Mesothelial cell of epicardium (in vitro differentiated cells): ENCODE measurements at regions not wholly inside any gene's neighbourhood (a gene's known extent, or its start where the extent isn't known, plus 50 kb on each side); places are given as distances from the start of the nearest gene placed in this dataset.

ENCODE experiments used
- DNase-seq, 2 experiments: peaks; one replicate each; pipeline ENCODE4 v3.0.0; 2021; ENCODE audit warnings: low spot score in 2 of 2; ENCODE audit not compliant: unreplicated experiment in 2 of 2
- H3K27ac Mint-ChIP-seq: 2 replicates; pipeline ENCODE4 v1.8.0; 2021; ENCODE audit warnings: mixed read lengths
- H3K27me3 Mint-ChIP-seq: 2 replicates; pipeline ENCODE4 v1.8.0; 2021; ENCODE audit warnings: low read depth, mixed read lengths
- H3K36me3 Mint-ChIP-seq: 2 replicates; pipeline ENCODE4 v1.8.0; 2021; ENCODE audit warnings: mixed read lengths
- H3K4me1 Mint-ChIP-seq: 2 replicates; pipeline ENCODE4 v1.8.0; 2021; ENCODE audit warnings: mixed read lengths
- H3K4me3 Mint-ChIP-seq: 2 replicates; pipeline ENCODE4 v1.8.0; 2021; ENCODE audit warnings: mild to moderate bottlenecking, moderate library complexity, mixed read lengths
- H3K9me3 Mint-ChIP-seq: 2 replicates; pipeline ENCODE4 v1.8.0; 2021; ENCODE audit warnings: mixed read lengths
- CTCF ChIP-seq: fragments of 200-600 bp; sonication (generic); IDR thresholded peaks from one replicate; pipeline ENCODE4 v1.5.0; 2021; ENCODE audit warnings: antibody characterized with exemption; ENCODE audit not compliant: unreplicated experiment

GRCh38 chr9:118367383-118367782 lies 663.2 kb downstream of the TLR4 start:
- no peak overlapping the region for H3K4me3 Mint-ChIP-seq
- H3K36me3 Mint-ChIP-seq, result no peaks in the 10 kb centered on the region
- TF ChIP-seq CTCF, result no peak
- peaks cover 3% of the 10 kb centered on the region for H3K9me3 Mint-ChIP-seq
- no peak overlapping the region for H3K27ac Mint-ChIP-seq
- H3K4me1 Mint-ChIP-seq, result no peaks in the 10 kb centered on the region
- peaks cover 1% of the 10 kb centered on the region for H3K27me3 Mint-ChIP-seq
- DNase-seq, result no peak

- no peaks in the 10 kb centered on the region for H3K36me3 Mint-ChIP-seq
- no peak overlapping the region for H3K27ac Mint-ChIP-seq
These were observed 680.4 kb downstream of the TLR4 start for GRCh38 chr9:118384531-118385100.

GRCh38 chr9:118395415-118395814 lies 691.2 kb downstream of the TLR4 start:
- Mint-ChIP-seq H3K27me3 (peaks cover 7% of the 10 kb centered on the region), H3K4me1 (no peaks in the 10 kb centered on the region), H3K36me3 (no peaks in the 10 kb centered on the region), H3K9me3 (no peaks in the 10 kb centered on the region), H3K4me3 (no peak overlapping the region), H3K27ac (no peak overlapping the region)
- TF ChIP-seq CTCF, result no peak
- DNase-seq, result no peak

More at GRCh38 chr9:118384531-118385100, 680.4 kb downstream of the TLR4 start:
- DNase-seq, result no peak
- Mint-ChIP-seq H3K4me1 (no peaks in the 10 kb centered on the region), H3K27me3 (peaks cover 3% of the 10 kb centered on the region), H3K9me3 (peaks cover 4% of the 10 kb centered on the region), H3K4me3 (no peak overlapping the region)
- no peak for TF ChIP-seq CTCF

- DNase-seq, result no peak
- H3K27ac Mint-ChIP-seq, result no peak overlapping the region
- no peaks in the 10 kb centered on the region for H3K36me3 Mint-ChIP-seq
- H3K4me3 Mint-ChIP-seq, result no peak overlapping the region
- no peaks in the 10 kb centered on the region for H3K27me3 Mint-ChIP-seq
- no peaks in the 10 kb centered on the region for H3K4me1 Mint-ChIP-seq
- TF ChIP-seq CTCF, result no peak
- no peaks in the 10 kb centered on the region for H3K9me3 Mint-ChIP-seq
These were observed 697.3 kb downstream of the TLR4 start for GRCh38 chr9:118401546-118401945.

GRCh38 chr9:118414676-118415075 lies 710.5 kb downstream of the TLR4 start:
- H3K27ac Mint-ChIP-seq, result no peak overlapping the region
- no peaks in the 10 kb centered on the region for H3K36me3 Mint-ChIP-seq
- TF ChIP-seq CTCF, result no peak
- H3K27me3 Mint-ChIP-seq, result no peaks in the 10 kb centered on the region
- H3K4me3 Mint-ChIP-seq, result no peak overlapping the region
- no peaks in the 10 kb centered on the region for H3K4me1 Mint-ChIP-seq
- DNase-seq, result no peak
- no peaks in the 10 kb centered on the region for H3K9me3 Mint-ChIP-seq
